ENCODE measurements at regions not wholly inside any gene's neighbourhood (a gene's known extent, or its start where the extent isn't known, plus 50 kb on each side); places are given as distances from the start of the nearest gene placed in this dataset.

DNA sequence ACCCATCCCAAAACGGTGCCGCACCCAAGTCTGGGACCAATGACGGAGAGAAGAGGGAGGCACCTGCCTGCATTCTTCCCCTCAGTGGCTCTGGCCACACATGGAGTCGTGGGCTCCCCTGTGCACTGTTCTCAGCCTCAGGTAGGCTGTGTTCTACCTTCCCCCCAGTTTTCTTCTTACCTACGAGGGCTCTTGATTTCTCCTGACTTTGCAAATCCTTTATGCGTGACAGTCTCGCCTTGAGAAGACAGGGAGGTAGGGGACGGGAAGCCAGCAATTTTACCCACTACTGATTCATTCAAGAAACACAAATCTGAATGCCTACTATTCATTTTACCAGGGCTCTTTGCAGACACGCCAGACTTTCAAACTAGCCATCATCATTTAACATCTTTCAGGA, 261.3 kb upstream of the NSMCE3 start:
- intact Hi-C loops (cut with micrococcal nuclease) (no loop called here), in situ Hi-C loops (cut with MboI; ENCODE audit: low sequenced_read_pairs) (no loop called here), dilution Hi-C loops (cut with HindIII; ENCODE audit: low sequenced_read_pairs, unreplicated experiment) (no loop called here)
- ChIA-PET POLR2A (ENCODE audit: unreplicated experiment) (no interaction called here), CTCF (no interaction called here)
- no peak overlapping the region for H3K14ac ChIP-seq (replicated peaks; ENCODE audit: low read depth, low read length)
- no peak overlapping the region for H3K18ac ChIP-seq (ENCODE audit: low read depth, low read length)
- no peak overlapping the region for H2BK120ac ChIP-seq (ENCODE audit: low read depth, low read length)
- no peaks in the 10 kb centered on the region for H4K20me1 ChIP-seq (ENCODE audit: insufficient read depth, low read length)
- no peak overlapping the region for H3K56ac ChIP-seq (ENCODE audit: extremely low read depth, insufficient read depth, low read length)
- H3K27ac ChIP-seq (ENCODE audit: insufficient read depth, low read length): no peak overlapping the region
- no peaks in the 10 kb centered on the region for H3K4me1 ChIP-seq (ENCODE audit: control insufficient read depth, insufficient read depth, low read length)
- no TSS peak for BruUV-seq (replicated peaks)
- H2BK5ac ChIP-seq (ENCODE audit: low read depth, low read length, poor library complexity, severe bottlenecking): no peak overlapping the region
- H4K91ac ChIP-seq (ENCODE audit: insufficient read depth, low read depth, low read length): no peak overlapping the region
- H4K5ac ChIP-seq (ENCODE audit: low read depth, low read length): no peak overlapping the region
- no peak overlapping the region for H2AK5ac ChIP-seq (ENCODE audit: low read depth, low read length)
- H3K4ac ChIP-seq (ENCODE audit: low read depth, low read length): no peak overlapping the region
- H3K4me3 ChIP-seq (ENCODE audit: insufficient read depth, low read depth, low read length): no peak overlapping the region
- ATAC-seq (ENCODE audit: low read depth) (no peak), DNase-seq (no peak)
- H3K36me3 ChIP-seq (ENCODE audit: control insufficient read depth, insufficient read depth, low read length): no peaks in the 10 kb centered on the region
- H3K4me2 ChIP-seq (ENCODE audit: low read depth, low read length): no peak overlapping the region
- no peaks in the 10 kb centered on the region for H3K79me1 ChIP-seq (ENCODE audit: low read depth in 1 of 2, low read length in 2 of 2)
- H3K9ac ChIP-seq (ENCODE audit: low read depth, low read length): no peak overlapping the region
- H2BK15ac ChIP-seq (ENCODE audit: low read depth, low read length): no peak overlapping the region
- H2AK9ac ChIP-seq (replicated peaks; ENCODE audit: low read depth, low read length, poor library complexity): no peak overlapping the region
- no peaks in the 10 kb centered on the region; the same call in 1 of the 2 replicates for H3K9me1 ChIP-seq (ENCODE audit: insufficient read depth, low read length)
- no peak overlapping the region for H3K23ac ChIP-seq (ENCODE audit: low read depth, low read length)
- TF ChIP-seq MAFK (IDR thresholded peaks at IDR 0.05; ENCODE audit: low read depth, low read length) (no peak), RAD21 (IDR thresholded peaks at IDR 0.05; ENCODE audit: low read length) (no peak), CEBPB (IDR thresholded peaks at IDR 0.05; ENCODE audit: low read depth, low read length) (no peak), MAZ (IDR thresholded peaks at IDR 0.05; ENCODE audit: borderline replicate concordance, low read depth, low read length) (no peak), BHLHE40 (IDR thresholded peaks at IDR 0.05; ENCODE audit: low read depth, low read length) (no peak), CHD1 (IDR thresholded peaks at IDR 0.05; ENCODE audit: low read depth, low read length) (no peak), ELK1 (IDR thresholded peaks at IDR 0.05; ENCODE audit: borderline replicate concordance, low read depth, low read length) (no peak), POLR2A (IDR thresholded peaks at IDR 0.05; ENCODE audit: low read depth, low read length) (no peak), RFX5 (IDR thresholded peaks at IDR 0.05; ENCODE audit: low read depth, low read length) (no peak), RCOR1 (IDR thresholded peaks at IDR 0.05; ENCODE audit: insufficient replicate concordance, low read length) (no peak), NFE2L2 (IDR thresholded peaks at IDR 0.05; ENCODE audit: low read depth, low read length) (no peak), SMC3 (IDR thresholded peaks at IDR 0.05; ENCODE audit: low read depth, low read length) (no peak), MXI1 (IDR thresholded peaks at IDR 0.05; ENCODE audit: borderline replicate concordance, low read depth, low read length) (no peak), FOS (IDR thresholded peaks at IDR 0.05; ENCODE audit: low read depth, low read length) (no peak)
- TF ChIP-seq, protein P1, sequence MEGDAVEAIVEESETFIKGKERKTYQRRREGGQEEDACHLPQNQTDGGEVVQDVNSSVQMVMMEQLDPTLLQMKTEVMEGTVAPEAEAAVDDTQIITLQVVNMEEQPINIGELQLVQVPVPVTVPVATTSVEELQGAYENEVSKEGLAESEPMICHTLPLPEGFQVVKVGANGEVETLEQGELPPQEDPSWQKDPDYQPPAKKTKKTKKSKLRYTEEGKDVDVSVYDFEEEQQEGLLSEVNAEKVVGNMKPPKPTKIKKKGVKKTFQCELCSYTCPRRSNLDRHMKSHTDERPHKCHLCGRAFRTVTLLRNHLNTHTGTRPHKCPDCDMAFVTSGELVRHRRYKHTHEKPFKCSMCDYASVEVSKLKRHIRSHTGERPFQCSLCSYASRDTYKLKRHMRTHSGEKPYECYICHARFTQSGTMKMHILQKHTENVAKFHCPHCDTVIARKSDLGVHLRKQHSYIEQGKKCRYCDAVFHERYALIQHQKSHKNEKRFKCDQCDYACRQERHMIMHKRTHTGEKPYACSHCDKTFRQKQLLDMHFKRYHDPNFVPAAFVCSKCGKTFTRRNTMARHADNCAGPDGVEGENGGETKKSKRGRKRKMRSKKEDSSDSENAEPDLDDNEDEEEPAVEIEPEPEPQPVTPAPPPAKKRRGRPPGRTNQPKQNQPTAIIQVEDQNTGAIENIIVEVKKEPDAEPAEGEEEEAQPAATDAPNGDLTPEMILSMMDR (conservative IDR thresholded peaks at IDR 0.05; ENCODE audit: low read depth, low read length): no peak
- TF ChIP-seq, protein P2, sequence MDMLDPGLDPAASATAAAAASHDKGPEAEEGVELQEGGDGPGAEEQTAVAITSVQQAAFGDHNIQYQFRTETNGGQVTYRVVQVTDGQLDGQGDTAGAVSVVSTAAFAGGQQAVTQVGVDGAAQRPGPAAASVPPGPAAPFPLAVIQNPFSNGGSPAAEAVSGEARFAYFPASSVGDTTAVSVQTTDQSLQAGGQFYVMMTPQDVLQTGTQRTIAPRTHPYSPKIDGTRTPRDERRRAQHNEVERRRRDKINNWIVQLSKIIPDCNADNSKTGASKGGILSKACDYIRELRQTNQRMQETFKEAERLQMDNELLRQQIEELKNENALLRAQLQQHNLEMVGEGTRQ (IDR thresholded peaks at IDR 0.05; ENCODE audit: low read depth, low read length): no peak
- H2BK20ac ChIP-seq (ENCODE audit: low read depth, low read length): no peak overlapping the region
- H3K9me3 ChIP-seq (ENCODE audit: control insufficient read depth, insufficient read depth, low read length): no peaks in the 10 kb centered on the region
- H2AFZ ChIP-seq (replicated peaks; ENCODE audit: low read length, poor library complexity): no peak overlapping the region
- WGBS, 2 experiments (ENCODE audit: extremely low coverage in 2 of 2, insufficient read length in 1 of 2): 81% methylated on average over 3 of the region's 9 CpGs; no CpG with 5 or more reads in 1 of the 2 experiments
- no peaks in the 10 kb centered on the region for H3K27me3 ChIP-seq (ENCODE audit: control insufficient read depth, insufficient read depth, low read length)
- H4K8ac ChIP-seq (ENCODE audit: low read depth in 2 of 2, low read length in 2 of 2): no peak overlapping the region
